PC-9 (cell line): ENCODE measurements at regions not wholly inside any gene's neighbourhood (a gene's known extent, or its start where the extent isn't known, plus 50 kb on each side); places are given as distances from the start of the nearest gene placed in this dataset.

Experiments
- BruUV-seq: library from RNA; stranded (reverse); fragments of 400-500 nt; replicated peaks from 2 replicates; lab custom pipeline; 2021; lab: Mats Ljungman, UMichigan
- CTCF ChIA-PET: fragments of 300-600 bp; sonication (Branson Sonifier 250); formaldehyde crosslinking; loops from one replicate; lab custom pipeline; 2022; ENCODE audit warnings: antibody characterized with exemption; lab: Charles Lee
- POLR2A ChIA-PET: fragments of 300-600 bp; sonication (Branson Sonifier 250); formaldehyde crosslinking; loops from one replicate; lab custom pipeline; 2022; ENCODE audit warnings: antibody characterized with exemption; ENCODE audit not compliant: unreplicated experiment; lab: Charles Lee
- DNase-seq, 2 experiments: peaks; one replicate each; pipeline versions ENCODE4 v3.0.0 to v3.0.0-alpha.2; 2015 to 2022; ENCODE audit warnings: mixed read lengths in 1 of 2
- H2AFZ ChIP-seq: fragments of 200-600 bp; sonication (generic); 2 replicates; pipeline ENCODE4 v1.8.1; 2017; ENCODE audit warnings: antibody characterized with exemption
- H3F3A ChIP-seq: fragments of 200-600 bp; sonication (generic); 2 replicates; pipeline ENCODE4 v1.8.1; 2017; ENCODE audit warnings: antibody characterized with exemption, mild to moderate bottlenecking, low read depth; ENCODE audit not compliant: insufficient read depth
- H3K27ac ChIP-seq: fragments of 200-600 bp; sonication (generic); 2 replicates; pipeline ENCODE4 v1.6.1; 2016; ENCODE audit warnings: mixed run types
- H3K27me3 ChIP-seq: fragments of 200-600 bp; sonication (generic); 2 replicates; pipeline ENCODE4 v1.6.1; 2016; ENCODE audit warnings: low read depth, mixed run types; ENCODE audit not compliant: insufficient read depth
- H3K36me3 ChIP-seq: fragments of 200-600 bp; sonication (generic); 2 replicates; pipeline ENCODE4 v1.6.1; 2016; ENCODE audit warnings: low read depth, mixed run types
- H3K4me1 ChIP-seq: fragments of 200-600 bp; sonication (generic); replicated peaks from 2 replicates; pipeline ENCODE4 v1.6.1; 2016; ENCODE audit warnings: mixed run types; ENCODE audit not compliant: insufficient read depth
- H3K4me2 ChIP-seq: fragments of 200-600 bp; sonication (generic); 2 replicates; pipeline ENCODE4 v1.6.1; 2017; ENCODE audit warnings: mixed run types
- H3K4me3 ChIP-seq: fragments of 200-600 bp; sonication (generic); 2 replicates; pipeline ENCODE4 v1.6.1; 2016; ENCODE audit warnings: mixed run types
- H3K79me2 ChIP-seq: fragments of 200-600 bp; sonication (generic); 2 replicates; pipeline ENCODE4 v1.6.1; 2017; ENCODE audit warnings: low read depth, mixed run types
- H3K9me2 ChIP-seq: fragments of 200-600 bp; sonication (generic); 2 replicates; pipeline ENCODE4 v1.8.1; 2017; ENCODE audit warnings: mild to moderate bottlenecking; ENCODE audit not compliant: insufficient read depth
- H3K9me3 ChIP-seq: fragments of 200-600 bp; sonication (generic); 2 replicates; pipeline ENCODE4 v1.8.1; 2016; ENCODE audit warnings: low read depth; ENCODE audit not compliant: insufficient read depth
- H4K20me1 ChIP-seq: fragments of 200-600 bp; sonication (generic); 2 replicates; pipeline ENCODE4 v1.8.1; 2017; ENCODE audit not compliant: insufficient read depth
- CTCF ChIP-seq: fragments of 200-600 bp; sonication (generic); conservative IDR thresholded peaks from 2 replicates; pipeline ENCODE4 v1.6.1; 2017; ENCODE audit warnings: mixed run types, antibody characterized with exemption, mild to moderate bottlenecking, moderate library complexity
- EZH2 ChIP-seq: fragments of 200-600 bp; sonication (generic); IDR thresholded peaks from 2 replicates; pipeline ENCODE4 v1.8.0; 2017; ENCODE audit warnings: antibody characterized with exemption, low read depth
- intact Hi-C: fragments of 100-400 bp; cut with micrococcal nuclease; formaldehyde crosslinking; loops from one replicate; pipeline ENCODE4 v1.10.0; 2022; ENCODE audit not compliant: unreplicated experiment

- Histone ChIP-seq H3F3A (no peaks in the 10 kb centered on the region), H3K27ac (no peak overlapping the region), H3K36me3 (no peaks in the 10 kb centered on the region), H3K79me2 (no peaks in the 10 kb centered on the region), H3K9me3 (no peaks in the 10 kb centered on the region), H4K20me1 (no peaks in the 10 kb centered on the region), H3K4me2 (no peak overlapping the region), H3K4me1 (no peaks in the 10 kb centered on the region), H3K9me2 (no peaks in the 10 kb centered on the region), H3K4me3 (no peak overlapping the region), H2AFZ (no peak overlapping the region), H3K27me3 (no peaks in the 10 kb centered on the region)
- no peak for TF ChIP-seq EZH2
- TF ChIP-seq CTCF = no peak
- DNase-seq = no peak
- intact Hi-C loops = no loop called here
- BruUV-seq = no TSS peak
- ChIA-PET POLR2A (no interaction called here), CTCF (no interaction called here)
Measured at GRCh38 chr13:82947191-82947621, 935.1 kb downstream of the SLITRK1 start.

GRCh38 chr13:82938644-82939043 is 943.6 kb downstream of the SLITRK1 start:
- BruUV-seq = no TSS peak
- CTCF ChIA-PET = no interaction called here

GRCh38 chr13:82934000-82934399 is 948.3 kb downstream of the SLITRK1 start:
- Histone ChIP-seq H3K4me2 (no peak overlapping the region), H3K4me1 (no peaks in the 10 kb centered on the region), H2AFZ (no peak overlapping the region; the same call in 1 of the 2 replicates), H3K9me3 (no peaks in the 10 kb centered on the region; the same call in 1 of the 2 replicates), H4K20me1 (no peaks in the 10 kb centered on the region), H3K9me2 (no peaks in the 10 kb centered on the region), H3K79me2 (no peaks in the 10 kb centered on the region), H3K27ac (no peak overlapping the region), H3K27me3 (no peaks in the 10 kb centered on the region), H3K4me3 (no peak overlapping the region), H3F3A (no peaks in the 10 kb centered on the region), H3K36me3 (no peaks in the 10 kb centered on the region)
- CTCF ChIA-PET = interaction anchor here (0.6 kb wide), 1 partner anchor 258 kb away, joined by 3 read pairs; no protein-coding TSS in a partner anchor
- no peak for TF ChIP-seq CTCF
- no peak for TF ChIP-seq EZH2
- POLR2A ChIA-PET = no interaction called here
- no TSS peak for BruUV-seq
- no peak for DNase-seq
- intact Hi-C loops = no loop called here

More at GRCh38 chr13:82938644-82939043, 943.6 kb downstream of the SLITRK1 start:
- no peaks in the 10 kb centered on the region for H3K36me3 ChIP-seq
- no peaks in the 10 kb centered on the region for H3F3A ChIP-seq
- POLR2A ChIA-PET = no interaction called here
- no peaks in the 10 kb centered on the region; the same call in 1 of the 2 replicates for H3K9me2 ChIP-seq
- H3K4me2 ChIP-seq = no peak overlapping the region
- no peak for DNase-seq
- H2AFZ ChIP-seq = no peak overlapping the region
- intact Hi-C loops = no loop called here
- no peaks in the 10 kb centered on the region for H4K20me1 ChIP-seq
- no peak overlapping the region for H3K4me3 ChIP-seq
- no peaks in the 10 kb centered on the region for H3K4me1 ChIP-seq
- no peak overlapping the region for H3K27ac ChIP-seq
- no peaks in the 10 kb centered on the region for H3K27me3 ChIP-seq
- no peaks in the 10 kb centered on the region for H3K79me2 ChIP-seq
- no peak for TF ChIP-seq EZH2
- TF ChIP-seq CTCF = no peak
- H3K9me3 ChIP-seq = no peaks in the 10 kb centered on the region
